ENCODE measurements at regions not wholly inside any gene's neighbourhood (a gene's known extent, or its start where the extent isn't known, plus 50 kb on each side); places are given as distances from the start of the nearest gene placed in this dataset.

DNA sequence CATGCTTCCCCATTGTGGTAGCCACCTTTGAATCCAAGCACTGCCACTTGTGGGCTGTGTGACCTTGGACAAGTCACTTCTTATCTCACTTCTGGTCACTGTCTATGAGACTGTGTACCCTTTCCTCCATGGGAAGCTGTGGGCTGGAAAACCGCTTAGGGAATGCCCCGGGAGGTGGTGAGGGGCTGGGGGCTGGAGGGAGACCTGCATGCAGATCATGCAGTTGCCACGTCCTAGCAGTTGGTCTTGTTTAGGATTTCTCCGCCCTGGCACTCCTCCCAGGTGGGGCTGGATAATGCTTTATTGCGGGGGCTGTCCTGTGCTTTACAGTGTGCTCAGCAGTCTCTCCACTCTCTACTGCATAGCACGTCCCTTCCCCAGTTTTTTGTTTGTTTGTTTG, 62.9 kb upstream of the OPN4 start:
- CTCF ChIA-PET = interaction anchor here (0.6 to 1.1 kb wide), 2 partner anchors 113 to 191 kb away, joined by 3 read pairs; no protein-coding TSS in a partner anchor
- H3K27me3 ChIP-seq (ENCODE audit: control insufficient read depth, insufficient read depth, low read length) = no peaks in the 10 kb centered on the region
- no peak for DNase-seq (ENCODE audit: low read depth)
- TF ChIP-seq, protein P1, sequence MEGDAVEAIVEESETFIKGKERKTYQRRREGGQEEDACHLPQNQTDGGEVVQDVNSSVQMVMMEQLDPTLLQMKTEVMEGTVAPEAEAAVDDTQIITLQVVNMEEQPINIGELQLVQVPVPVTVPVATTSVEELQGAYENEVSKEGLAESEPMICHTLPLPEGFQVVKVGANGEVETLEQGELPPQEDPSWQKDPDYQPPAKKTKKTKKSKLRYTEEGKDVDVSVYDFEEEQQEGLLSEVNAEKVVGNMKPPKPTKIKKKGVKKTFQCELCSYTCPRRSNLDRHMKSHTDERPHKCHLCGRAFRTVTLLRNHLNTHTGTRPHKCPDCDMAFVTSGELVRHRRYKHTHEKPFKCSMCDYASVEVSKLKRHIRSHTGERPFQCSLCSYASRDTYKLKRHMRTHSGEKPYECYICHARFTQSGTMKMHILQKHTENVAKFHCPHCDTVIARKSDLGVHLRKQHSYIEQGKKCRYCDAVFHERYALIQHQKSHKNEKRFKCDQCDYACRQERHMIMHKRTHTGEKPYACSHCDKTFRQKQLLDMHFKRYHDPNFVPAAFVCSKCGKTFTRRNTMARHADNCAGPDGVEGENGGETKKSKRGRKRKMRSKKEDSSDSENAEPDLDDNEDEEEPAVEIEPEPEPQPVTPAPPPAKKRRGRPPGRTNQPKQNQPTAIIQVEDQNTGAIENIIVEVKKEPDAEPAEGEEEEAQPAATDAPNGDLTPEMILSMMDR (IDR thresholded peaks at IDR 0.05; ENCODE audit: insufficient read depth, low read depth, low read length) = no peak
- no peak overlapping the region for H3K4me3 ChIP-seq (ENCODE audit: low read depth, low read length)
- POLR2A ChIA-PET = no interaction called here
- no peaks in the 10 kb centered on the region for H3K36me3 ChIP-seq (ENCODE audit: control insufficient read depth, insufficient read depth, low read length)

DNA sequence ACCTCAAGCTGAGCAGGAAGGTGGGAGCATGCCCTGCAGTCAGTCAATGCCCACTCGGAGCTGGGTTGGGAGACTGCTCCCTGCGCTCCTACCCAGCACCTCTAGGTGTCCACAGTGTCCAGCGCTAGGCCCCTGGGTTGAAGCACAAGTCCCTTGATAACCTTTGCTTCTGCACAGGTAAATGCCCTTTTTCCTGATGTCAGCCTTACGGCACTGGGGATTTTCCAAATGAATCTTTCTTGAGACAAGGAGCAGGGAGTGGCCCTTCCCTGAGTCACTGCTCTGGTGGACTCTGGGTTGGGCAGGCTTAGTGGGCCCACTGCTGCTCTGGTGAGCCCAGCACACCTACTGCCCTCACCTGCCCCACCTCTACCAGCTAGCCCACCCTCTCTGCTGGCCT, 61.9 kb upstream of the OPN4 start:
- H3K36me3 ChIP-seq (ENCODE audit: control insufficient read depth, insufficient read depth, low read length) = no peaks in the 10 kb centered on the region
- DNase-seq (ENCODE audit: low read depth) = no peak
- no peak overlapping the region for H3K4me3 ChIP-seq (ENCODE audit: low read depth, low read length)
- no peaks in the 10 kb centered on the region for H3K27me3 ChIP-seq (ENCODE audit: control insufficient read depth, insufficient read depth, low read length)
- ChIA-PET CTCF (interaction anchor here (0.9 to 1.1 kb wide), 2 partner anchors 192 to 216 kb away, joined by 3 read pairs; no protein-coding TSS in a partner anchor), POLR2A (no interaction called here)
- TF ChIP-seq, protein P1 (IDR thresholded peaks at IDR 0.05; ENCODE audit: insufficient read depth, low read depth, low read length) = 0 out of 2 replicates have a peak, but pooled peaks have one; percentile 5

DNA sequence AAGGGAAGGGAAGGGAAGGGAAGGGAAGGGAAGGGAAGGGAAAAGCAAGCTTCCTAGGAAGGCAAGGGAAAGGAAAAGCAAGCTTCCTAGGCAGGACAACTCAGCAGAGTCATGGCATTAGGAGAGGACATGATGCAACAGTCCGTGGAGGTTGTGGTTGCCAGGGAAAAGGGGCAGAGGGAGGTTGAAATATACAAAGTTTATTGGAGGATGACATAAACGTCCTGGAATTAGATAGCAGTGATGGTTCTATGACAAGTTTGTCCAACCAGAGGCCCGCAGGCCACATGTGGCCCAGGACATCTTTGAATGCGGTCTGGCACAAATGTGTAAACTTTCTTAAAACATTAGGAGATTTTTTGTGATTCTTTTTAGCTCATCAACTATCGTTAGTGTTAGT, 59.8 kb upstream of the OPN4 start:
- POLR2A ChIA-PET = no interaction called here
- CTCF ChIA-PET = interaction anchor here (1.2 kb wide), 1 partner anchor 18 kb away, joined by 3 read pairs; no protein-coding TSS in a partner anchor
- H3K4me3 ChIP-seq (ENCODE audit: low read depth, low read length) = no peak overlapping the region
- H3K36me3 ChIP-seq (ENCODE audit: control insufficient read depth, insufficient read depth, low read length) = no peaks in the 10 kb centered on the region
- H3K27me3 ChIP-seq (ENCODE audit: control insufficient read depth, insufficient read depth, low read length) = no peaks in the 10 kb centered on the region
- TF ChIP-seq, protein P1 (IDR thresholded peaks at IDR 0.05; ENCODE audit: insufficient read depth, low read depth, low read length) = no peak
- DNase-seq (ENCODE audit: low read depth) = peak; percentile 87

DNA sequence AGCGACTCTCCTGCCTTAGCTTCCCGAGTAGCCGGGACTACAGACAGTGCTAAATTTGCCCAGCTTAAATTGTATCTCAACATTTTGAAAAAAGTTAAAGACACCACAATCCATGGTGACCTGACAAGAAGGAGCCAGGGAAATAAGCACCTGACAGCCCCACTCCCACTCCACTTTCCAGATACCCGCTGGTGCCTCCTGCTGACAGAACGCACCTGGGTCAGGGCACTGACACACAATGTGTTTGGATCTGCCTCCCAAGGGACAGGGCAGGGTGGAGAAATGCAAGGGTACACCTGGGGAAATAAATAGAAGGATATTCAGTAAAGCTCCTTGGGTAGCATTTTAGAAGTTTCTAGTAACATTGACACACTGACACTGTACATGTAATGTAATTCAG, 58.9 kb upstream of the OPN4 start:
- Histone ChIP-seq H3K27me3 (ENCODE audit: control insufficient read depth, insufficient read depth, low read length) (peaks cover 1% of the 10 kb centered on the region), H3K4me3 (ENCODE audit: low read depth, low read length) (no peak overlapping the region), H3K36me3 (ENCODE audit: control insufficient read depth, insufficient read depth, low read length) (no peaks in the 10 kb centered on the region)
- TF ChIP-seq, protein P1 (IDR thresholded peaks at IDR 0.05; ENCODE audit: insufficient read depth, low read depth, low read length) = no peak
- no peak for DNase-seq (ENCODE audit: low read depth)
- ChIA-PET POLR2A (no interaction called here), CTCF (interaction anchor here (0.5 to 1.8 kb wide), 4 partner anchors 10 to 19 kb away, joined by 3 to 7 read pairs (median 4); no protein-coding TSS in a partner anchor)

DNA sequence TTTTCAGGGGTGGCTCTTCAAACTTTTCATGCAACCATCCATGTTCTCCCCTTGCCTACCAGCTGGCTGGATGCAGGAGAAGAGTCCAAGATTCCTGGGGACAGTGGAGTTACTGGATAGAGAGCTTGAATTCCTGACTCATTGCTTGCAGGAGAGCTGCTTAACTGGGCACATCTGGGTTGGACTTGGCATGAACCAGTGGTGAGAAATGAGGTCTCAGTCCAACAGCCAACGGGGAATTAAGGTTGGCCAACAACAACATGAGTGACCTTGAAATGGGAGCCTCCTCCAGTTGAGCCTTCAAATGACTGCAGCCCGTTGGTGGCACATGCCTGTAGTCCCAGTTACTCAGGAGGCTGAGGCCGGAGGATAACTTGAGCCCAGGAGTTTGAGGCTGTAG, 58.1 kb upstream of the OPN4 start:
- Histone ChIP-seq H3K4me3 (ENCODE audit: low read depth, low read length) (no peak overlapping the region), H3K27me3 (ENCODE audit: control insufficient read depth, insufficient read depth, low read length) (peaks cover 3% of the 10 kb centered on the region), H3K36me3 (ENCODE audit: control insufficient read depth, insufficient read depth, low read length) (no peaks in the 10 kb centered on the region)
- POLR2A ChIA-PET = no interaction called here
- CTCF ChIA-PET = interaction anchor here (0.5 to 1.8 kb wide), 7 partner anchors 11 to 303 kb away, joined by 3 to 7 read pairs (median 3); no protein-coding TSS in a partner anchor
- no peak for DNase-seq (ENCODE audit: low read depth)
- TF ChIP-seq, protein P1 (IDR thresholded peaks at IDR 0.05; ENCODE audit: insufficient read depth, low read depth, low read length) = no peak

All from BJ (cell line).